H9 (cell line): ENCODE measurements at regions not wholly inside any gene's neighbourhood (a gene's known extent, or its start where the extent isn't known, plus 50 kb on each side); places are given as distances from the start of the nearest gene placed in this dataset.

Source experiments
- DNase-seq: peaks from one replicate; pipeline ENCODE4 v3.0.0-alpha.2; 2017
- H2AFZ ChIP-seq: one replicate; pipeline ENCODE4 v1.6.1; 2013; ENCODE audit warnings: mild to moderate bottlenecking, low read length, control low read depth, moderate library complexity
- H2AK5ac ChIP-seq: 2 replicates; pipeline ENCODE4 v1.6.1; 2013; ENCODE audit warnings: low read length, control low read depth, mixed read lengths; ENCODE audit not compliant: insufficient read length
- H2BK120ac ChIP-seq: one replicate; pipeline ENCODE4 v1.6.1; 2013; ENCODE audit warnings: low read depth, mild to moderate bottlenecking, low read length, control low read depth, inconsistent platforms; ENCODE audit not compliant: poor library complexity, severe bottlenecking
- H2BK12ac ChIP-seq: 2 replicates; pipeline ENCODE4 v1.6.1; 2013; ENCODE audit warnings: low read length, control low read depth, mixed read lengths, low read depth; ENCODE audit not compliant: insufficient read length
- H2BK15ac ChIP-seq: 2 replicates; pipeline ENCODE4 v1.6.1; 2013; ENCODE audit warnings: low read depth, low read length, control low read depth
- H2BK20ac ChIP-seq: one replicate; pipeline ENCODE4 v1.6.1; 2013; ENCODE audit warnings: low read depth, mild to moderate bottlenecking, low read length, control low read depth, inconsistent platforms; ENCODE audit not compliant: poor library complexity, severe bottlenecking
- H2BK5ac ChIP-seq: 2 replicates; pipeline ENCODE4 v1.6.1; 2013; ENCODE audit warnings: low read length, control low read depth, mixed read lengths; ENCODE audit not compliant: insufficient read length
- H3K14ac ChIP-seq: 2 replicates; pipeline ENCODE4 v1.6.1; 2013; ENCODE audit warnings: low read length, control low read depth; ENCODE audit not compliant: insufficient read depth
- H3K18ac ChIP-seq: 2 replicates; pipeline ENCODE4 v1.6.1; 2013; ENCODE audit warnings: low read depth, mild to moderate bottlenecking, mixed read lengths, low read length, control low read depth; ENCODE audit not compliant: insufficient read length
- H3K23ac ChIP-seq: 2 replicates; pipeline ENCODE4 v1.6.1; 2013; ENCODE audit warnings: low read length, control low read depth, mixed read lengths, low read depth; ENCODE audit not compliant: insufficient read length
- H3K23me2 ChIP-seq: 2 replicates; pipeline ENCODE4 v1.6.1; 2013; ENCODE audit warnings: low read depth, mild to moderate bottlenecking, mixed read lengths, low read length, control low read depth; ENCODE audit not compliant: insufficient read length, poor library complexity, severe bottlenecking
- H3K27ac ChIP-seq: 2 replicates; pipeline ENCODE4 v1.5.1; 2013; ENCODE audit warnings: low read length, control low read depth, mixed read lengths, low read depth; ENCODE audit not compliant: insufficient read length
- H3K27me3 ChIP-seq: 2 replicates; pipeline ENCODE4 v1.6.1; 2013; ENCODE audit warnings: low read length, control low read depth, inconsistent platforms; ENCODE audit not compliant: insufficient read depth
- H3K4ac ChIP-seq: 2 replicates; pipeline ENCODE4 v1.6.1; 2013; ENCODE audit warnings: low read depth, mild to moderate bottlenecking, control low read depth, inconsistent platforms, low read length, moderate library complexity
- H3K4me1 ChIP-seq: 2 replicates; pipeline ENCODE4 v1.6.1; 2013; ENCODE audit warnings: low read length, control low read depth, inconsistent platforms; ENCODE audit not compliant: insufficient read depth
- H3K4me2 ChIP-seq: 2 replicates; pipeline ENCODE4 v1.6.1; 2013; ENCODE audit warnings: low read length, control low read depth, mixed read lengths; ENCODE audit not compliant: insufficient read length, insufficient read depth
- H3K56ac ChIP-seq: 2 replicates; pipeline ENCODE4 v1.6.1; 2013; ENCODE audit warnings: low read depth, mild to moderate bottlenecking, mixed read lengths, low read length, control low read depth; ENCODE audit not compliant: insufficient read length
- H3K79me1 ChIP-seq: 2 replicates; pipeline ENCODE4 v1.6.1; 2013; ENCODE audit warnings: low read depth, mild to moderate bottlenecking, moderate library complexity, low read length, control low read depth, inconsistent platforms; ENCODE audit not compliant: insufficient read depth, poor library complexity, severe bottlenecking
- H3K79me2 ChIP-seq: 2 replicates; pipeline ENCODE4 v1.6.1; 2013; ENCODE audit warnings: low read length, control low read depth, inconsistent platforms; ENCODE audit not compliant: insufficient read depth
- H3K9ac ChIP-seq: 2 replicates; pipeline ENCODE4 v1.6.1; 2013; ENCODE audit warnings: low read length, control low read depth, mixed read lengths; ENCODE audit not compliant: insufficient read length; ENCODE audit errors: extremely low read depth
- H3K9me3 ChIP-seq: one replicate; pipeline ENCODE4 v1.6.1; 2013; ENCODE audit warnings: low read depth, low read length, inconsistent platforms; ENCODE audit not compliant: control insufficient read depth
- H3T11ph ChIP-seq: one replicate; pipeline ENCODE4 v1.6.1; 2013; ENCODE audit warnings: mild to moderate bottlenecking, low read length, control low read depth, inconsistent platforms
- H4K20me1 ChIP-seq: one replicate; pipeline ENCODE4 v1.6.1; 2013; ENCODE audit not compliant: control insufficient read depth, insufficient read length, insufficient read depth
- H4K5ac ChIP-seq: 2 replicates; pipeline ENCODE4 v1.6.1; 2013; ENCODE audit warnings: low read depth, mild to moderate bottlenecking, mixed read lengths, low read length, control low read depth; ENCODE audit not compliant: insufficient read length
- H4K8ac ChIP-seq: replicated peaks from 2 replicates; pipeline ENCODE4 v1.6.1; 2013; ENCODE audit warnings: low read length, control low read depth, mixed read lengths, low read depth; ENCODE audit not compliant: insufficient read length
- H4K91ac ChIP-seq: 2 replicates; pipeline ENCODE4 v1.6.1; 2013; ENCODE audit warnings: low read depth, mild to moderate bottlenecking, moderate library complexity, mixed read lengths, low read length, control low read depth; ENCODE audit not compliant: insufficient read length
- H3K27ac Mint-ChIP-seq, 3 experiments: 2 replicates in 2 of 3; 3 replicates in 1 of 3; pipeline ENCODE4 v1.8.0; 2020 to 2021; ENCODE audit warnings: mixed read lengths in 3 of 3, mild to moderate bottlenecking in 1 of 3, moderate library complexity in 1 of 3
- H3K27me3 Mint-ChIP-seq: 2 replicates; pipeline ENCODE4 v1.8.0; 2021; ENCODE audit warnings: low read depth, mild to moderate bottlenecking, moderate library complexity, mixed read lengths
- H3K36me3 Mint-ChIP-seq, 3 experiments: 2 replicates in 2 of 3; 3 replicates in 1 of 3; pipeline ENCODE4 v1.8.0; 2020 to 2021; ENCODE audit warnings: low read depth in 3 of 3, mixed read lengths in 3 of 3; ENCODE audit not compliant: insufficient read depth in 1 of 3
- H3K4me1 Mint-ChIP-seq, 2 experiments: 2 replicates each; pipeline ENCODE4 v1.8.0; 2020; ENCODE audit warnings: mixed read lengths in 2 of 2
- H3K4me3 Mint-ChIP-seq, 2 experiments: 2 replicates in 1 of 2; 3 replicates in 1 of 2; pipeline ENCODE4 v1.8.0; 2020 to 2021; ENCODE audit warnings: mild to moderate bottlenecking in 2 of 2, mixed read lengths in 2 of 2, moderate library complexity in 1 of 2
- H3K9me3 Mint-ChIP-seq, 2 experiments: 2 replicates in 1 of 2; 3 replicates in 1 of 2; pipeline ENCODE4 v1.8.0; 2020; ENCODE audit warnings: mild to moderate bottlenecking in 2 of 2, mixed read lengths in 2 of 2, moderate library complexity in 1 of 2
- WGBS: extraction: QIAGEN DNeasy Blood & Tissue Kit; methylation state at CpG from one replicate; pipeline ENCODE4 v1.1.7; 2013; ENCODE audit warnings: missing lambda C conversion rate, low lambda C conversion rate, mixed read lengths; ENCODE audit not compliant: insufficient read length; ENCODE audit errors: extremely low coverage; 5-methylcytosine and 5-hydroxymethylcytosine counted together
- TF ChIP-seq, protein P1 (sequence below): fragments of 200-600 bp; sonication (generic); conservative IDR thresholded peaks from 3 replicates; pipeline ENCODE4 v1.8.0; 2021; ENCODE audit warnings: antibody characterized with exemption, mild to moderate bottlenecking

DNA sequence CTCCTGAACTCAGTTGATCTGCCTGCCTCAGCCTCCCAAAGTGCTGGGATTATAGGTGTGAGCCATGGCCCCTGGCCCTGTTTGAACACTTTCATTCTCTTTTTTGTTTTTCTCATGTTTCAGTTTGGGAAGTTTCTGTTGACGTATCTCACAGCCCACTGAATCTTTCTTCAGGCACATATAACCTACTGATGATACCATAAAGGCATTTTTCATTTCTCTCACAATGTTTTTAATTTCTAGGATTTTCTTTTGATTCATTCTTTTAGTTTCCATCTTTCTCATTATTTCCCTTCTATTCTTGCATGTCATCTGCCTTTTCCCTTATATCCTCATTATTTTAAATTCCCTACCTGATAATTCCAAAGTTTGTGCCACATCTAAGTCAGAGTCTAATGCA lies 58.5 kb upstream of the EZR start:
- peaks cover 14 to 19% of the 10 kb centered on the region in 2 experiments for H3K4me1 Mint-ChIP-seq
- H3K23ac ChIP-seq = no peak overlapping the region
- H3K79me2 ChIP-seq = no peaks in the 10 kb centered on the region
- no peak overlapping the region for H3K4ac ChIP-seq
- no peak for DNase-seq
- no peak overlapping the region for H2BK5ac ChIP-seq
- no peaks in the 10 kb centered on the region for H3K79me1 ChIP-seq
- H3K27ac ChIP-seq = no peak overlapping the region
- no peak overlapping the region for H3K9ac ChIP-seq
- H2BK12ac ChIP-seq = no peak overlapping the region
- no peaks in the 10 kb centered on the region; the same call in 1 of the 2 replicates for H3K4me1 ChIP-seq
- H3K9me3 ChIP-seq = no peaks in the 10 kb centered on the region
- H4K20me1 ChIP-seq = no peaks in the 10 kb centered on the region
- peaks cover 0 to 22% (median 8%) of the 10 kb centered on the region in 3 experiments for H3K36me3 Mint-ChIP-seq
- H3K18ac ChIP-seq = no peak overlapping the region
- no peak overlapping the region for H4K91ac ChIP-seq
- H3K56ac ChIP-seq = no peak overlapping the region
- no peak overlapping the region for H4K8ac ChIP-seq
- TF ChIP-seq, protein P1, sequence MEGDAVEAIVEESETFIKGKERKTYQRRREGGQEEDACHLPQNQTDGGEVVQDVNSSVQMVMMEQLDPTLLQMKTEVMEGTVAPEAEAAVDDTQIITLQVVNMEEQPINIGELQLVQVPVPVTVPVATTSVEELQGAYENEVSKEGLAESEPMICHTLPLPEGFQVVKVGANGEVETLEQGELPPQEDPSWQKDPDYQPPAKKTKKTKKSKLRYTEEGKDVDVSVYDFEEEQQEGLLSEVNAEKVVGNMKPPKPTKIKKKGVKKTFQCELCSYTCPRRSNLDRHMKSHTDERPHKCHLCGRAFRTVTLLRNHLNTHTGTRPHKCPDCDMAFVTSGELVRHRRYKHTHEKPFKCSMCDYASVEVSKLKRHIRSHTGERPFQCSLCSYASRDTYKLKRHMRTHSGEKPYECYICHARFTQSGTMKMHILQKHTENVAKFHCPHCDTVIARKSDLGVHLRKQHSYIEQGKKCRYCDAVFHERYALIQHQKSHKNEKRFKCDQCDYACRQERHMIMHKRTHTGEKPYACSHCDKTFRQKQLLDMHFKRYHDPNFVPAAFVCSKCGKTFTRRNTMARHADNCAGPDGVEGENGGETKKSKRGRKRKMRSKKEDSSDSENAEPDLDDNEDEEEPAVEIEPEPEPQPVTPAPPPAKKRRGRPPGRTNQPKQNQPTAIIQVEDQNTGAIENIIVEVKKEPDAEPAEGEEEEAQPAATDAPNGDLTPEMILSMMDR = no peak
- no peak overlapping the region for H2BK120ac ChIP-seq
- H3K14ac ChIP-seq = no peak overlapping the region
- no peak overlapping the region for H4K5ac ChIP-seq
- no peaks in the 10 kb centered on the region for H3K23me2 ChIP-seq
- no CpG with 5 or more reads among the region's 1 CpG for WGBS
- H3K27ac Mint-ChIP-seq = no peak overlapping the region
- no peak overlapping the region for H2BK20ac ChIP-seq
- no peak overlapping the region for H2AFZ ChIP-seq
- no peaks in the 10 kb centered on the region for H3K27me3 ChIP-seq
- H3K27me3 Mint-ChIP-seq = no peaks in the 10 kb centered on the region
- H2AK5ac ChIP-seq = no peak overlapping the region
- no peak overlapping the region for H2BK15ac ChIP-seq
- H3K9me3 Mint-ChIP-seq = peaks cover 10 to 20% of the 10 kb centered on the region in 2 experiments
- no peak overlapping the region for H3K4me3 Mint-ChIP-seq
- no peak overlapping the region for H3K4me2 ChIP-seq
- H3T11ph ChIP-seq = no peak overlapping the region
